Breast epithelium (tissue), 3 donors: ENCODE measurements at regions not wholly inside any gene's neighbourhood (a gene's known extent, or its start where the extent isn't known, plus 50 kb on each side); places are given as distances from the start of the nearest gene placed in this dataset.

Experiments used
- CTCF ChIP-seq, 3 donors: fragments of 450-650 bp; IDR thresholded peaks; one replicate each; pipeline ENCODE4 v1.5.1; 2016 to 2017; ENCODE audit warnings: antibody characterized with exemption in 3 of 3, mild to moderate bottlenecking in 3 of 3, moderate library complexity in 3 of 3
- POLR2A ChIP-seq: fragments of 450-650 bp; IDR thresholded peaks from one replicate; pipeline ENCODE4 v1.6.1; 2016; ENCODE audit warnings: antibody characterized with exemption, mild to moderate bottlenecking, moderate library complexity
- POLR2AphosphoS5 ChIP-seq, 3 donors: sonication (generic); formaldehyde crosslinking; IDR thresholded peaks; one replicate each; pipeline ENCODE4 v1.6.1; 2017; ENCODE audit warnings: antibody characterized with exemption in 3 of 3

- TF ChIP-seq CTCF (IDR thresholded peaks at IDR 0.05), result no peak
- TF ChIP-seq POLR2AphosphoS5 (IDR thresholded peaks at IDR 0.05), result no peak
- TF ChIP-seq POLR2A, result no peak
Measured at GRCh38 chr12:118650586-118650960, 274.2 kb downstream of the SUDS3 start.
